Activated T-cell treated with anti-CD3 and anti-CD28 coated beads for 24 hours (primary cell): ENCODE measurements at regions not wholly inside any gene's neighbourhood (a gene's known extent, or its start where the extent isn't known, plus 50 kb on each side); places are given as distances from the start of the nearest gene placed in this dataset.
"Not testable (repeated sequence)": the region's sequence is repeated elsewhere in the genome, so short reads cannot be mapped to it uniquely, and the experiment has no call there.

Source experiments
- DNase-seq: peaks from one replicate; pipeline ENCODE4 v3.0.0-alpha.2; 2020; ENCODE audit warnings: low read depth

DNA sequence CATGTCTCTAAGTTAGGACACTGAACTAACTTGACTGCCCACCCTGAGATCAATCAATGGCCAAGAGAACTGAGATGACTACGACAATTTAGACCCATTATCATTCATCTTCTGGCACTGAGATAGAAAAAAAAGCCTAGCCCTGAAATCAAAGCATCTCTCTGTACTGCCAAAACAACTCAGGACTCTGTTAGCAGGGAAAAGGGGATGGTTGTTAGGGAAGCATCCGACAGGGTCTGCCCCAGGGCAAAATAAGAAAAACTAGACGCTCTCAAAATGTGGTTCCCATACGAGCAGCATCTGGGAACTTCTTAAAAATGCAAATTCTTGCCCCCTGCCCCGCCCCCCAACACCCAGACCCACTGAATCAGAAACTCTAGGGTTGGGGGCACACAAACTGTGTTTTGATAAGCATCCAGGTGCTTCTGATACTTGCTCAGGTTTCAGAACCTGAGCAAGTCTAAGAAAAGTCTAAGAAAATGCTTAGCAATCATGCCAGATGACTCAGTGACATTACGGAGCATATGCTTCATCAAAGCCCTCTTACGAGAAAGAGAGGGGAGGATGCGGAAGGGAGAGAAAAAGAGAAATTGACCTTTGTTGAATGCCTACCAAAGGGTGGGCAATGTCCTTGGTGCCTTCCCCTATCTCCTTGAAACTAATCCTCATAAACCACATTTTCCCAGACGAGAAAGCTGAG, 172.8 kb upstream of the HES1 start:
- no peak for DNase-seq

GRCh38 chr3:193963808-193964516, 172.0 kb upstream of the HES1 start:
- DNase-seq, result no peak

GRCh38 chr3:193964517-193964880, 171.4 kb upstream of the HES1 start:
- DNase-seq, result no peak

DNA sequence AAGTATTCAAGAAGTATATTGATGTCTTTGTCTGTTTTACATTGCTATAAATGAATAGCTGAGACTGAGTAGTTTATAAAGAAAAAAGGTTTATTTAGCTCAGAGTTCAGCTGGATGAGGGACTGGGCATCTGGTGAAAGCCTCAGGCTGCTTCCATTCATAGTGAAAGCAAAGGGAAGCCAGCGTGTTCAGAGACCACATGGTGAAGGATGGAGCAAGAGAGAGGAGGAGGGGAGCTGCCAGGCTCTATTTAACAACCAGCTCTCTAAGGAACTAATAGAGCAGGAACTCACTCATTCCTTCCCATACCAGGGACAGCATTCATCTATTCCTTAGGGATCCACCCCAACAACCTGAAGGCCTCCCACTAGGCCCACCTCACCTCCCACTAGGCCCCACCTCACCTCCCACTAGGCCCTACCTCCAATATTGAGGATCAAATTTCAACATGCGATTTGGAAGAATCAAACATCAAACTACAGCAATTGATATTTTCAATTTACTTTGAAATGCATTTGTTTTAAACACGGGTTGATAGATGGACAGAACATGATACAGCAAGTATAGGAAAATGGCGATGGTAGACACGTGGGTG, 167.5 kb upstream of the HES1 start:
- no peak for DNase-seq

DNA sequence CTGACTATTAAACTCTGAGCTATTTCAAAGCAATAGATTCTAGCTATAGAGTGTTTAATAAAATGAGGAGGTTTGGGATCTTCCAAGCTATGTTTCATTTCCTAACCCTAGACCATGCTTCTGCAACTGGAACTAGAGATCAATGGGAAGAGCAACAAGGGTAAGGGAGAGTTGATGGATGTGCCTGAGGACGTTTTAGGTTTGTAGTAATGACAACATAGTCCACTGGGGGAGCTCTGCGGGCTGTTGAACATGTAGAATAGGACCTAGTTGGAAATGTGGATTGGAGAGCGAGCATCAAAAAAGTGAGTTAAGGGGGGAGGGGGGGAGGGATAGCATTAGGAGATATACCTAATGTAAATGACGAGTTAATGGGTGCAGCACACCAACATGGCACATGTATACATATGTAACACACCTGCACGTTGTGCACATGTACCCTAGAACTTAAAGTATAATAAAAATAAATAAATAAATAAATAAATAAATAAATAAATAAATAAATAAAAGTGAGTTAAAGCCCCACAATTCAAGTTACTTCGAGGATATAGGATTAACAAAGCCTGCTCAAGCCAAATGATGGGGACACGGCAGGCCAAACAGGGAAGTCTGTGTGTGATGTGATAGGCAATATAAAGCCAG, 165.7 kb upstream of the HES1 start:
- not testable (repeated sequence) for DNase-seq

DNA sequence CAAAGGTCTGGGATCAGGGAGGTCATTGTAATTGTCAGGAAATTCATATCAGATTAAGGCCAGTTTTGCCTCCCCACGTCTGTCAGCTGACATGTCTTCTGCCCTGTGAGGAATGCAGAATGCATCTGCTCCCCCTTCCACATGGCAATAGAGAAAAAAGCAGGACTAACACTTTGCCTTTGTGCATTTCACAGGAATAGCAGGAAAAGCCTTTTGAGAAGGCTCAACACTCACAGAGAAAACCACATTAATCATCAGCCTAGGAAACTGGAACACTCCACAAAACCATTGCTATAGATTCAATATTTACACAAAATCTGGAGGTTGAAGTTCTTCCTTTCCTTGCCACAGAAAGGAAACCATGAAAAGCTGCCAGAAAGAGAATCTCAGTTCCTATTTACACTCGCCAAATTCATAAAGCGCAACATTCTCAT, 165.2 kb upstream of the HES1 start:
- DNase-seq, result no peak

- DNase-seq, result no peak
Measured at GRCh38 chr3:193971261-193971751, 164.6 kb upstream of the HES1 start.

DNA sequence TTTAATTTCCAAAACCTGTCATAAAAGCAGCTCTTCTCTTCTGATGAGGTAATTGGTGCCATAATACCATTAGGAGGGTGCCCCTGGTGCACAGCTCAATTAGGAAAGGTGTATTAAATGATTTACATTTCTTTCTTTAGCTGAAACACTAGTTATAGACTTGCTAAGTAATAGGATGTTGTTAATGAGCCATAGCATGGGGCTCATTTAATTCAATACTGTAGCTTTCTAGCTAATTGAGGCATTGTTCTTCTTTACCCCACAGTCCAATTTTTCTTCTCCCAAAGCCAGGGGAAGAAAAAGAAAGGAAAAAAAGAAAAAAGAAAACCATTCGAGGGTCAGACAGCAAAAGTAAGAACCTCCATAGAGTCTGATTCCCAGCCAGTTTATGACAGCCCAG, 164.0 kb upstream of the HES1 start:
- no peak for DNase-seq

GRCh38 chr3:193972832-193973231, 163.1 kb upstream of the HES1 start:
- DNase-seq, result no peak

DNA sequence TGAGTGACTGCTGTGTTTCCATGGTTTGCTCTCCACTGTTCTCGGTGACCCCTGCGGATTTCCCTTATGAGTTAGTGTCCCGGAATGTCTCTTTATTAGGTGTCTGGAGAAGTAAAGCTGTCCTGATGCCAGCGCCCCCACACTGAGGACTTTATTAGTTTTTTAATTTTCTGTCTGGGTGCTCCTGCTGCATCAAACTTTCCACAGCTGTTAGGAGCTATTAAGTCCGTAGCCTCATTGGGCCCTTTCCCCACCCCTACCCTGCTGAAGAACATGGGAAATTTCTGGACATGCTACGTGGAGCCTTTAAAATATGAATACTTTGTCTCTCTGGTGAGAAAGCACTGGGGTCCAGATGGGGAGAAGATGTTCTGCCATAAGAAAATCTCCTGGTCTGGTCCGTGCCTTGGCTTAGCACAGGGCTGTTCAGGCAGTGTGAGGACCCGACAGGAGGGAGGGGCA, 161.7 kb upstream of the HES1 start:
- DNase-seq, result no peak

DNA sequence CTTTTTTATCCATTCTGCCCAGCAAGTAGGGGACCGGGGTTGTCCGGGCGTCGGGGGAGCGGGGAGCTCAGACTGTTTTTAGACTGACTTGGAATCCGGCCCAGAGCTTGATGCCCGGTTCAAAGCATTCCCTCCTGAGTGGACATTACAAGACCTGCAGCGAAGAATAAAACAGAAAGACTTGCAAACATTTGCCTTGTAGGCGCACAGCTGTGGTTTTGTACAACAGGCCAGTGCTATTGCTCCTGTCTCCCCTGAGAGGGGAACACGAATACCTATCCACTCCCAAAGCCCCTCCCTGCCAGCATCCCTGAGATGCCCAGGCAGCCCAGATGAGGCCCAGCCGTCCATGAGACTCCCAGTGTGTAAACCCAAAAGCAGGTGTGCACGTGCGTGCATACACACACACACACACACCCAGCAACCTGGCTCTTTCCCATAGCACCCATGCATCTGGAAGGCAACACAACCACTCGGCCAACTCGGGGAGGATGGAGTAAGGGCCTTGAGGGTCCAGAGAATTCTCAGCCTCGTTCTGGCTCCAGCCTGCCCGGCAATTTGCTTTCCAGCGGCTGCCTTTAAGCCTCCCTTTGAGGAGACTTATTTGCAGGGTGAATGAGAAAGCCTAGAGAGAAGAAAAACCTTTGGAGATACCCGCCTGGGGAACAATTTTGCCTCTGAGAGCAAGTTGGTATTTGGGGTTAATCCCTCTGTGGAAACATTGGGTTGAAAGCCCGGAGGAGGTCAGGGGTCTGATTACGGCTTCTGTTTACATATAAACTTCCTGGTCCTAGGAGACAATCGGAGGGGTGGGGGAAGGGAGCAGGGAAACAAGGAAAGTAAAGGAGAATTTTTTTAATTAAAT, 161.0 kb upstream of the HES1 start:
- DNase-seq, result no peak

DNA sequence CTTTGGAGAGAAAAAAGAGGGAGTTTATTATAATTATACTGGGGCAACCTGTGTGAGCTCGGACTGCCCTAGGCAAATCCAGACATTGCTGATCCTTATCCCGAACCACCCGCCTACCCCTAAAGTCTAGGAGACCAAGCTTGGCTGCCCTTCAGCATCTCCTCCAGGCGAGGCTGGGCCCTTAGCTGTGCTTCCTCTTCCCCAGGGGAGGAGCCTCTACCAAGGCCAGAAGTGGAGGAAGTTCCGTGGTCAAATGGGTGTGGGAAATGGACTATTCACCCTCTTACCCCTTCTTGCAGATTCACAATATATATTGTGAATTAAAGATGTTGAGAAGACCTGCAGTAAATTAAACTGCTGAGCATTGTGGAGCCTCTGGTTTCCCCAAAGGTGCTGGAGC, 158.3 kb upstream of the HES1 start:
- no peak for DNase-seq

DNA sequence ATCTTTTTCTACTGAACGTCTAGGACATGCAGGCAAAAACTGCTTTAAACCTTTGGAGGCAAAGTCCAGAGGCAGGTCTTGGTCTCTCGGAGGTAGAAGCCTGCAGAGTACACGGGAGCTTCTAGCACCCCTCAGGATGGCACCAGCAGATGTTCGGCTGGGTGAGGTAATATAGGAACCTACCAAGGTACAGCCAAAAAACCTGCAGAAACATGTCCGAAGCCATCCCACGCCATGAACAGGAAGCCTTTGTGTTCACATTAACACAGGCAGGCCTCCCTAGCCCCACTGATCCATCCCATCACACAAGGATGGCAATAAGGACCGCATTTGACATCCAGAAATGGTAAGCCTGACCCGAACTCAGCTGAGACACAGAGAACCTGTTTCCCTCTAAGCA, 157.9 kb upstream of the HES1 start:
- DNase-seq, result no peak

- DNase-seq, result no peak
Measured at GRCh38 chr3:193978486-193978885, 157.5 kb upstream of the HES1 start.

DNA sequence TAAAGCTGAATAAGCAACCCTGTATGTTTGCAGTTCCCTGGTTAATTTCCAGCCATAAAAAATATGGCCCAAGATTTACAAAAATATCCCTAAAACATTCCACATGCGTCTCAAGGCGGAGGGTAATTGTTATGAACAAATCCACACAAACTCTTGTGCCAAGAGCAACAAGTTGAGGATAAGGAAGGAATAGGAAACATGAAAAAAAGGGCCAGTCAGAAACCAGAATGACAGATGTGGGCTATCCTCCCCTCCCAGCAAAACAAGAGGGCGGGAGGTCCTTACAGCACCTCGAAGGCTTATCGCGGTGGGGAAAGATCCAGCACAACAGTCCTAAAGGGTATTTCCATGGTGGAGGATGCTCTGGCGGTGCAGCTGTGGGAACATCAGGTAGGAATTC, 155.6 kb upstream of the HES1 start:
- no peak for DNase-seq

GRCh38 chr3:193980905-193981304, 155.0 kb upstream of the HES1 start:
- DNase-seq, result no peak

DNA sequence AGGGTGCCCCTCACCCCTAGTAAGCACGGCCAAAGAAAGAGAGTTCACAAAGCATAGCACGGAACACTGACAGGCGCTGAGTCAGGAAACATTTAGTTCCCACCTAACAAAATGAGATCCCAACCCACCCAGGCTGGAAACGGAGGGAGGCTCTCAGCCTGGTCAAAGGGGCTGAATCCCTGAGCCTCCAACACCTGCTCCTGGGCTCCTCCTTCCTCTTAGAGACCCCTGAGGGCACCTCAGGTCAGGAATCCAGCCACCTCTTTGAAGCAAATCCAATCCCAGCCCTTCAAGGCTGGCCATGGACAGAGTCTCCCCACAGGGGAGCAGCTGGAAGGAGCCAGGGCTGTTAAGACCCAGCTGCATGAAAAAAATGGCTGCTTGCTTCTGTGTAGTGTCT, 154.4 kb upstream of the HES1 start:
- DNase-seq, result no peak

DNA sequence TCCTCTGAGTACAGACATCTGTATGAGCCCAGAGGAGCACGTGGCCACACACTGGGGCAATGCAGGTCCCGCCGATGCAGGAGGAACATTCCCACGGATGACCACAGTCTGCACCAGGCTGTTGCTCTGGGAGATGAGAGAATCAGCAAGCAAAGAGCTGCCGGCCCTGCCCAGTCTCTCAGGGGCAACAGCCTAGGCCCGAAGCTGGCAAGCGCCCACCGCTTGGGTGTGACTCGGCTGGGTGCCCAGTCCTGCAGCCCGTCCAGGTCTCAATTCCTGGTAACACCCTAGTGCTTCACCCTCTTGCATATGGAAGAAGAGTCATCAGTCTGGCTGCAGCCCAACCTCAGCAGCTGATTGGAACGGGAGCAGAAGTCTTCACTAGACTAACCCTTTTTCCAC, 153.7 kb upstream of the HES1 start:
- no peak for DNase-seq

DNA sequence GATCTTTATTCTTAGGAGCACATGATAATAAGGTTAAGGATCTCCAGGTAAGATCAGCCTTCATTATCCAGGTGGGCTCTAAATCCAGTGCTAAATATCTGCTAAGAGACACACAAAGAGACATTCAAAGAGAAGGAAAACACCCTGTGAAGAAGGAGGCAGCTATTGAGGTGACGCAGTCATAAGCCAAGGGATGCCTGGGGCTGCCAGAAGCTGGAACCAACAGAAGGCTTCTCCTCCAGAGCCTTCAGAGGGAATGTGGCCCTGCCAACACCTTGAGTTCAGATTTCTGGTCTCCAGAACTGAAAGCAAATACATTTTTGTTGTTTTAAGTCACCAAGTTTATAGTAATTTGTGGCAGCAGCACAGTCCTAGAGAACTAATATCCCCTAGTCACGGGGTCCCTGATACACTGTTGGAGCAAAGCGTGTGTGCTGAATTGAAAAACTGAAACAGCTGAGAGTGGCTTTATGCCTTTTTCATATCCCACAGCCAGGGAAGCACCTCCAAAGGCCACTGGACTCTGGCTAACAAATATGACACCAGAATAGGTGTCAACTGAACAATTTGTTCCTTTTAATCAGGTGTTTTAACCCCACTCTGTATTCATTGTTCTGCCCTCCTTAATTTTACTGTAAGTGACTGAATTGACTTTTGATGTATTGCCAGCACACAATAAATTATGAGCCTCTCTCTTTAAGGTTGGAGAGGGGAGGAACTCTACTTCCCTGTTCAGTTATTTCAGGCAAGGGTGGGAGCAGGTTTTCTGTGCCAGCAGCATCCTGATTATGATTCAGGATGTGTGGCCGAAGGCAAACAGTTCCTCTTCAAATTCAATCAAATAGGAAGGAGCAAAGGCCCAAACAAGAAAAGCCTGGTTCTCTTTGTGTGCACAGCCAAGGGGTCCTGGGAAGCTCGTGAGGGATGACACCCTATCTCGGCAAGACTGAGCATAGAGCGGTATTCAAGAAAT, 151.8 kb upstream of the HES1 start:
- DNase-seq, result no peak

DNA sequence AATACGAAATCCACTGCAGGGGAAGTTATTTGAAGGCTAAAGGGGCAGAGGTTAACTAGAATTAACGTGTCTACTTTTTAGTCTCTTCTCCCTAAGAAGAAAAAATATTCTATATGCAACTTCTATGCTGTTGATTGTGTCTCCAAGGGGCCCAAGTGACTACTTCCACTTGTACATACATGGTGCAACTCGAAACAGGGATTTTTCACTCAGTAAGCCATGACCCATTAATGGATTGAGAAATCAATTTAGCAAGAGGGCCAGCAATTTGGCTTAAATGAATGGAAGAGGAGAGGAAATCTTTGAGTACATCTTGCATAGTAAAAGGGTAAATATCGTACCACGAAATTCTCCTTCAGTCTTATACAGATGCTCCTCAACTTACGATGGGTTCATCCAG, 151.1 kb upstream of the HES1 start:
- DNase-seq, result no peak

- DNase-seq, result no peak
Measured at GRCh38 chr3:193987186-193987585, 148.8 kb upstream of the HES1 start.
